IPS DF 19.7 (cell line): ENCODE measurements at regions not wholly inside any gene's neighbourhood (a gene's known extent, or its start where the extent isn't known, plus 50 kb on each side); places are given as distances from the start of the nearest gene placed in this dataset.
"Not testable (repeated sequence)": the region's sequence is repeated elsewhere in the genome, so short reads cannot be mapped to it uniquely, and the experiment has no call there.

Source experiments
- DNase-seq: peaks from one replicate; pipeline ENCODE4 v3.0.0-alpha.2; 2013; ENCODE audit warnings: low read depth, low spot score

DNA sequence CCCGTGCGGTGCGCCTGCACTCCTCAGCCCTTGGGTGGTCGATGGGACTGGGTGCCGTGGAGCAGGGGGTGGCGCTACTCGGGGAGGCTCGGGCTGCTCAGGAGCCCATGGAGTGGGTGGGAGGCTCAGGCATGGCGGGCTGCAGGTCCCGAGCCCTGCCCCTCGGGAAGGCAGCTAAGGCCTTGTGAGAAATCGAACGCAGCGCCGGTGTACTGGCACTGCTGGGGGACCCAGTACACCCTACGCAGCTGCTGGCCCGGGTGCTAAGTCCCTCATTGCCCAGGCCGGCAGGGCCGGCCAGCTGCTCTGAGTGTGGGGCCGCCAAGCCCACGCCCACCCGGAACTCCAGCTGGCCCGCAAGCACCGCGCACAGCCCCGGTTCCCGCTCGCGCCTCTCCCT is 396.9 kb upstream of the RIOK2 start:
- DNase-seq = not testable (repeated sequence)

DNA sequence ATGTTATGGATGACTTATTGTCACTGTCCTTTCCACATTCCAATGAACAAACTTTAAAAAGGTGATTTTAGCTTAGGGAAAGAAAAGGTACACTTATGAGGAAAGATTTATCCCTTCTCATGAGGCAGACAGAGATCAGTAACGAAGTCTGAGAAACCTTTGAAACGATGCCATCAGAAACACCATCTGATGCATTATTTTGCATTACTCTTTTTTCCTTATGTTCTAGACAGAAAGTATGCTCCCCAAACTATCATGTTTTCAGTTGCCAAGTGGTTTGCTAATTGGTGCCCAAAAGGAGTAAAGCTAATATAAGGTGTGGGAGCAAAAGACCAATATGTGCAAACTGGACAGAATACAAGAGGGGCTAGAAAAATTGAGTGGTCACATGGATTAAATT is 397.7 kb upstream of the RIOK2 start:
- no peak for DNase-seq

DNA sequence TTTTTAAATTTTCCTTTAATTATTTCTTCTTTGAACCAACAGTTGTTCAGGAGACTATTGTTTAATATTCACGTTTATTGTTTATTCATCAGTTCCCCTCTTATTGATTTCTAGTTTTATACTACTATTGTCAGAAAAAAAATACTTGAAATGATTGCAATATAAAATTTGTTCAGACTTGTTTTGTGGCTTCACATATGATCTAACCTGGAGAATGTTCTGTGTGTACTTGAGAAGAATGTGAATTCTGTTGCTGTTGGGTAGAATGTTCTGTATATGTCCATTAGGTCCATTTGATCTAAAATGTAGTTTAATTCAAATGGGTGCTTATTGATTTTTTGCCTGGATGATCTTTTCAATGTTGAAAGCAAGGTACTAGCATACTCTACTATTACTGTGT is 408.7 kb upstream of the RIOK2 start:
- no peak for DNase-seq

DNA sequence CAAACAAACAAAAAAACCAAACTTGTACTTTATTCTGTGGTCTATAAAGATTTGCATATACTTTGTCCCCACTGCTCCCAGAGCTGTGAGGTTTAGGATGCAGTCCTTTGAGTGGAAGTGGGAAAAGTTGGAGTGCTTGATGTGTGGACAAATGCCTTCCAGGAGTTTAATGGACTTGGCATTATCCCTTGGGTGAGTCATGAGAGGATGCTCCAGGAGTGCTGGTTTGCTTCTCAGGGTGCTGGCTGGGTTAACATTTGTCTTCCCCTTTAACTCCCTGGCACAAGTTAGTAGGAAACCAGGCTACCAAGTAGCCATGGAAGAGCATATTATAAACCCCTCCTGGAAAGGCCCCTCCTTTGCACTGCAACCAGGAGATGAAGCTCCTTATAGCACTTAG is 417.4 kb upstream of the RIOK2 start:
- DNase-seq = no peak

DNA sequence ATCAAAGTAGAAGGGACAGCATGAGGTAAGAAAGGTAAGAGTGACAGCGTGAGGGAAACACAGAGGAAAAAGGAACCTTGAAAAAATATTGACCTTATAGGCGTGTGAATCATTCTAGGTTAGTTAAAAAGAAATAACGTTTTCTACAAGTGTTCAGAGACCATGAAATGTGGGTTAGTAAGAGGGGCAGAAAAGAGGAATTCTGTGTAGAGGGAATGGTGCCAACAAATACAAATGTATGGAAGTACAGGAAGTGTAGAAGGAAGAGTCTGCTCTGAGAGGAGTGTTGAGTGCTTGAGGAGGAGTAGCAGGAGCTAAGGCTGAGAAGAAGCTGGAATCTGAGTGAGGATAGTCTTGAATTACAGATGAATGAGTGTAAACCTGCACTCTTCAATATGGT is 418.6 kb upstream of the RIOK2 start:
- no peak for DNase-seq

DNA sequence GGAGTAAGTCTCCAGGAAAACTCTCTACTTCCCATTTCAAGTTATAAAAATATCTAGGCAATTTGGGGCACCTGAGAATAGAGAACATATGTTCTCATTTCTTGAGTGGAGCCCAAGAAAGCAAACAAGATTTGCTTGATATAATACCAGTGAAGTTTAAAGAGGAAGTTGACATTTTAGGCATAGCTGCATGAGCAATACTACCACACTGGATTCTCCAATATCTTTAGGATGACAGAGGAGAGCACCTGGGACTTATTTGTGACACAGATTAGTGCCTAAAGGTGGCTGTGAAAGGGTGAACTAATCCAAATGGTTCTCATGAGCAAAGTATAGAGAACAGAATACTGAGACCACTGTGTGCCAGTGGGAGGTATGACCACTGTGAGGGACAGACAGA is 423.5 kb upstream of the RIOK2 start:
- no peak for DNase-seq

DNA sequence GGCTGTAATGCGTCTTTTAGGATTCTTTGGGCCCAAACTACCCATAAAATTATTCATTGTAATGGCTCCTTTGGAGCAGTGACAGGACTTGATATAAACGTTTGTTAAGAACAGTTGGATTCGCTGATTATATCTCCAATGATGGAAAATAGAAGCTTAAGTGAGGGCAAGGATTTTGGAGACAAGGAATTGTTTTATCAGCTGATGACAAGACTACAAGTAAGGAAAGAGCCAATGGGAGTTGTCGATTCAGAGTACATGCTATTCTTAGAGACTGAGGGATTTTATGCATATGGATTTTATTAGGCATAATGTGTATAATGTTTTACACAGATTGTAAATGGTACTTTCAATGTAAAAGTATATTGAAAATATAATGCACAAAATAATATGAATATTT is 425.5 kb upstream of the RIOK2 start:
- no peak for DNase-seq

DNA sequence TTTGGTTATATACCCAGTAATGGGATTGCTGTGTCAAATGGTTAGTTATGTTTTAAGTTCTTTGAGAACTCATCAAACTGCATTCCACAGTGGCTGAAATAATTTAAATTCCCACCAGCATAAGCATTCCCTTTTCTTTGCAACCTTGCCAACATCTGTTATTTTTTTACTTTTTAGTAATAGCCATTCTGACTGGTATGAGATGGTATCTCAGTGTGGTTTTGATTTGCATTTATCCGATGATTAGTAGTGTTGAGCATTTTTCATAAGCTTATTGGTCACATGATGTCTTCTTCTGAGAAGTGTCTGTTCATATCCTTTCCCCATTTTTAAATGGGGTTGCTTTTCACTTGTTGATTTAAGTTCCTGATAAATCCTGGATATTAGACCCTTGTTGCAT is 435.7 kb upstream of the RIOK2 start:
- no peak for DNase-seq

DNA sequence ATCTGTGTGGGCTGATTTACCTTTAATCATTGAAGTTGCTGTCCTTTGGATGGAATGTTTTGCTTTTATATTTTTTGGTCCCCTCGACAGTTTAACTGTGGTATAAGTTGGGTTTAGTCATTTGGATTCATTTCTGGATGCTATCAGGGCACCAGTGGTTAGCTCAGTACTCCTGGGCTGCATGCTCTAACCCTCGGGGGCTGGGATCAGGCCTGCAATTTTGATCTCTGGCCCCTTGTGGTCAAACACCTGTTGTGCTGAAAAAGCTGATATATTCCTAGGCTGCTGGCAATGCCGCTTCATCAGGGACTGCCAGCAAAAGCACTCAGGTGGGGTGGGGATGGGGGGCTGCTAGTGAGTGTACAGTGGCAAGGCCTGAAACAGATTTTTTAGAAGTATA is 440.4 kb upstream of the RIOK2 start:
- no peak for DNase-seq

DNA sequence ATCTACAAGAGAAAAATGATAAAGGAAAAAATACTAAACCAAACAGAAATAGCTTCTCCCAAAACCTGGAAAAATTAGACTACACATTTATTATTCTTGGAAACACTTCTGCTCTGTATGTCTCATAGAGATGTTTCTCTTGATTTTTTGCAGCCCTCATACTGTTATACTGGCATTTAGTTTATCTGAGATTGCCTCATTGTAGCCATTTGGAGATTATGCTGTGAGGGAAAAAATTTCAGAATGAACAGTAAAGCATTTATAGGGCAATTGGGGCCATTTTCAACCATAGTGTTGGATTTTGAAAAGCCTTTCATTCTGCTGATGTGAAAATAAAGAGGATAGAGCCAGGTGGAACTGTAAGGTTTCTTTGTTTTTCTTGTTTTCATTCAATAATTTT is 441.8 kb upstream of the RIOK2 start:
- no peak for DNase-seq

DNA sequence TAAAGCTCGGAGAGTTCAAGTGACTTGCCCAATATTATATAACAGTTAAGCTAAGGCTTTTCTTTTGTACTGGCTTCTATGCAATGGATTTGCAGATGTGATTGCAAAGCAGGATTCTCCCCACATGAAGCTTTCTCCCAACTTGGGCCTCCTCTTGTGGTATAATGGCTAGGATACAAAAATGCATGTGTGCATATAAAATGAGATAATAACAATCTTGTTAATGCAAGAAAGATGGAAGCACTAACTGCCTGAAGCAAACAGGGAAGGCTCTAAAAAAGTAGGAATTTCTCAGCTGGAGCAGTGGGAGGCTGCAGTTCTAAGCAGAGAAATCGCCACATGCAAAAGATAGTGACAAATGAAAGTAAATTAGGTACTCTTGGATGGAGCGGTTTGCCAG is 444.2 kb upstream of the RIOK2 start:
- no peak for DNase-seq

DNA sequence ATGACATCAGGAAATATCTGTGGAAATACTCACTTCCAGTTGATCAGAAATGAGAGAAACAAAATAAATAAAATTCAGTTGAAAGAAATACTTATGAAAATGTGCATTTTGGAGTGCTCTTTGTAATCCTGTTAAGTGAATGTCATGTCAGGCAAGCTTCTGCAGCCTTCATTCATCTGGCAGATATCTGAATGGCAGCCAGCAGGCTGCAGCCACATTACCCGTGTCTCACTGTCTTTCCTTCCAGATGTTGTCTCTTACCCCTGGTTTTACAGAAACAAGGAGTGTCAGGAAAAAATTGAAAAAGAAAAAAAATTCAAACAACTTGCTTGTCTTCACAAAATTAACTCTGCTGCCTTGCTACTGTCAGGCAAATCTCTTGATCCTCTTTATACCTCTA is 445.0 kb upstream of the RIOK2 start:
- DNase-seq = no peak

DNA sequence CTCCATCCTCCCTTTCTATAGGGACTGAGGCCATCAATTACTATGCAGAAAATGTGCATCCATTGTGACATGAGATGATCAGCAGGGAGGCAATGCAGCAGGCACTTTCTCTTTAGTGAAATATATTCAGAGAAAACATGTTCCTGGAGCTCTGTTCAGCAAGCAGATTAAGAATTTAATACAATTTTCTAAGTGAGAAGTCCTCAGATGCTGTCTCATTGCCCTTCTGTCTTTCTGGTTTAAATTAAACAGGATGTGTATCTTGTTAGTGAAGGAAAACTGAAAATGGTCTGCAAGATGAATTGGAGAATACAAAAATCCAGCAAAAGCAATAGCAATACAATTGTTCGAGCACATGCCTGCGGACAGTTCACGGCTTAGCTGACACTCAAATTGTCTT is 445.8 kb upstream of the RIOK2 start:
- DNase-seq = no peak

DNA sequence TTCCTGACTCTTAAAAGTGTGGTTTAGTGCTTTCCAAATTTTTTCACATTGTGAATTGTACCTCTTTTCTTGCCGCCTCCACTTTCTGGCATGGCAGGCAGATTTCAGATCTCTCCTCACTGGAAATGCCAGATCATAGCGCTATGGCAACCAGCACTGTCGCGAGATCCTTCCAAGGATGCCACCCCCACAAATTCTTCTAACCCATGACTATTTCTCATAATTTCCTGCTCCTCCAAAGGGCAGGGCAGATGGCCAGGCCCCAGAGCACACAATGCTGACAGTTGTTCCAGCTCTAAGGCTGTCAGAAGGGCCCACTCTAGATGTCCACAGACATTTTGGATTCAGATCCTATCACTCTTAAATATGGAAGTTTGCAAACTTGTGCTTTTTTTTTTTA is 446.2 kb upstream of the RIOK2 start:
- no peak for DNase-seq

DNA sequence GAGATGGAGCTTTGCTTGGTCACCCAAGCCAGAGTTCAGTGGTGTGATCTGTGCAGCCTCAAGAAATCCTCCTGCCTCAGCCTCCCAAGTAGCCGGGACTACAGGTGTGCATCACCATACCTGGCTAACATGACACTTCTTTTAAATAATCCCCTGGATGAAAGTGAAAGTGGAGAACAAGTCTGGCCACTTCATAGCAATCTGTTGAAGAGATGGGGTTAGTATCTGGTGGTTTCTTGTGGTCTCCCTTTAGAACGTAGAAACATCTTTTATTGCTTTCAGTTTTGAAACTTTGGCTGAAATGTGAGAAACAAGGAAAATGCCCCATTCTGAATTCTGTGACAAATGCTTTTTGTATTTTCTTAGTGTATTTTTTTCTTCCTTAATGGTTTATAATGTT is 452.5 kb upstream of the RIOK2 start:
- DNase-seq = no peak

DNA sequence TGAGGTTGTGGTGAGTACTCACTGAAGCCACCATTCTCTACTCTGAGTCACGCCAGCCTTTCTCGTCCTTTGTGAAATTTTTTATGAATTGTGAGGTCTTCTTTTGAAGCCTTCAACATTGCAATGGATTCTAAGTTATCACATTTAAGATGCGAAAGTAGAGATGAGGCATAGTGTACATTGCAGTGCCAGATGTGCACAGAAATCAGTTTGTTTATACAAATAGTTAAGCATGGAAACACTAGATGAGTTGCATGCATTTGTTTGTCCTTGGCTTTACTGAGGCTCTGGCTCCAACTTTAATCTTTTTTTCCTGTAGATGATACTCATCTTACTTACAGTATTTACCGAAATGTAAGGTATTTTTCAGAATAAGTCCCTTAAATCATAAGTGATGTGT is 453.7 kb upstream of the RIOK2 start:
- DNase-seq = no peak

DNA sequence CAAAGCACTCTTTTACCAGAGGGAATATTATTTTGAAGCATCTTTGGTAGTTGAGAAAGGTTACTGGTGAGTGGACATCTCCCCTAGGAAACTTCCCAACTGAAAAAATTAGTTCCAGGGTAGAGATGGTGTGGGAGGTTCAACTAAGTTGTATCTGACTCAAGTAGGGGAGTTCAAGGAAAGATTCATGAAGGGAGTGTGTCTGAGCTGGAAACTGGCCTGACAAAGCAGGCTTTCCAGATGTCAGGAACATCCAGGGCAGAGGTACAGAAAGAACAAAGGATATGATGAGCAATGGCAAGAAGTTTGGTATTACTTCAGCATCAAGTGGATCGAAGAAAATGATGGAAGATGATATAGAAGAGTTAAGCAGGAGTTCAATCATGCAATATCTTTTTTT is 458.0 kb upstream of the RIOK2 start:
- DNase-seq = no peak

DNA sequence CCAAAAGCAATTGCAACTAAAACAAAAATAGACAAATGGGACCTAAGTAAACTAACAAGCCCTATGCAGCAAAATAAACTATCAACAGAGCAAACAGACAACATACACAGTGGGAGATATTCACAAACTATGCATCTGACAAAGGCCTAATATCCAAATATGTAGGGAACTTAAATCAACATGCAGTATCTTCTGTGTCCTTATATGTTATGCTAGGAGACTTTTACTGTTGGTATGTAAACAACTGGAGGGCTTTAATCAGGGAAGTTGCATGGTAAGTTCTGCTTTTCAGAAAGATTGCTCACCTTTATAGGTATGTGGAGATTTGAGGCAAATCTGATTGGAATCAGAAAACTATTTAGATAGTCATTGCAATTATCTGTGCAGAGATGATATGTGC is 461.2 kb upstream of the RIOK2 start:
- DNase-seq = no peak

DNA sequence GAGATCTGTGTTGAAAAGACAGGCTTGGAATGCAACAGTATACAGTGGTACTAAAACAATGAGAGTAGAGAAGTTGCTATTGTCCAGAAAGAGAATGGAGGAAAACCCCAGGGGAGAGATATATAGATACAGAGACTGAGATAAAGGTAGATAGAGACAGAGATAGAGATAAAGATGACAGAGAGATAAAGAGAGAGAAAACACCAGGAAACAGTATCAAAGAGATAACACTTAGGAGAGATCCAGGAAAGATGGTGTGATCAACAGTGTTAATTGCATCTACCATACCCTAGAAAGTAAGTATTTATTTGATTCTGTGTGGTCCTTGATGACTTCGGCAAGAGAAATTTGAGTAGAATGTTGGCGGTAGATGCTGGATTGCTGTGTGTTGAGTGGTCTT is 461.8 kb upstream of the RIOK2 start:
- DNase-seq = no peak

DNA sequence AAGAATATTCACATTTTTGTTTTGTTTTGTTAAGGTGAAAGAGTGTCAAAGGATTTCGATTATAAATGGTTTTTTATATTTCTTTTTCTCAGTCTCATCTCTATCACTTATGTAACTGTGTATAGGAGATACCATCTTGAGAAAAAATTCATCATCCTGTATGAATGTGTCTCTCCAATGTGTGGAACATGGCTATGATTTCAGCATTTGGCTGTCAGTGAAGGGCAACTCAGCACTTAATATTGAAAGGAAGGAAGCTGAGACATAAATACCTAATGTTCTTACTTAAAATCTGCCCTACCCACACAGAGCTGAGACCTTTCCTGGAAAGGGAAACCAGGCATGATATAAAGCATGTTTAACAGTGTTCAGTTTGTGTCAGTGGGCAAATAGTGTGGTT is 474.2 kb upstream of the RIOK2 start:
- no peak for DNase-seq

DNA sequence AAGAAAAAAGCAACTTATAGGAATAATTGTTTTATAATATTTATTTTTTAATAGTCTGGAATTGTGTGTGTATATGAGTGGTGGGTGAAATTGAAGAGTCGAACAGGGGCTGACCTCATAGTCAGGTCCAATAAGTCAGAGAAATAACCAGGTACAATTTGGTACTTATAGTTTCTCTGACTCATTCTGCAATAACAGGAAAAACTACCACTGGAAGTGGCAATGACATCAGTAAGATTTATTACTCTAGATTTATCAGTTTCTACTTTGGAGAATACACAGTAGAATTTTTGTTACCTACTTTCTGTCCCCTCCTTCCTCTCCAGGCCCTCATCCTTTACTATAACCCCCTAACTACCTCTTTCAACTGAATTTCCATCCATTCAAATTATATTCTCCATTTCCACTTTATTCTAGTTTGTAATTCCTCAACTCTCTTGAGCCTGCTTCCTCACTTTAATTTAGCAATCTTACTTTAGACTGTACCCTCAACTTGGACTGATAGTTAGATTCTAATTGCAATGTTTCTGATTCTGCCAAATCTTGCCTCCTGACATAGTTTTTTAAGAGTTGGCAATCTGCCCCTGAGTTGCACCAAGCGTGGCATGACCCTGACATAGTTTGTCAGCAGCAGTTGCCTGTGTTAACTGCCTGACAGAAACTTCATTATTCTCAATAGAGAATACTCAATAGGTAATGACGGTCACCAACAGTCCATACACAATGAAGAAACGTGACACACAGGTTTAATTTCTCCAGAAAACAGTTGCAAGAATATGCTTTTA is 475.3 kb upstream of the RIOK2 start:
- no peak for DNase-seq

DNA sequence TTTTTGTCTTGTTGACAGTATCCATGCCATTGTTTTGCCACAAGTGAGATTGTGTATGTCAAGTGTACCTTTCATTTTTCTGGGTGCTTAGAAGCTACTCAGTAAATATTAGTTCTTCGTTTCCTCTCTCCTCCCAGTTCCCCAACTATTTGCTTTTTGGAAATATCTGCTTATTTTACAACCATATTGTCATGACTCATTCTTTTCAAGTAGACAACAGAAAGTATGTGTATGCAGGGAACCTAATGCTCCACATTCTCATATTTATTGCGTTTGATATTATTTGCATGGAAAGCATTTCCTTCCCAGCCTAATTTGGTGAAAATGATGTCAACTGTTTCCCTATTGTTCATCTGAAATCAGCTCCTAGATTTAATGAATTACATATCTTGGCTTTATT is 483.7 kb upstream of the RIOK2 start:
- no peak for DNase-seq

DNA sequence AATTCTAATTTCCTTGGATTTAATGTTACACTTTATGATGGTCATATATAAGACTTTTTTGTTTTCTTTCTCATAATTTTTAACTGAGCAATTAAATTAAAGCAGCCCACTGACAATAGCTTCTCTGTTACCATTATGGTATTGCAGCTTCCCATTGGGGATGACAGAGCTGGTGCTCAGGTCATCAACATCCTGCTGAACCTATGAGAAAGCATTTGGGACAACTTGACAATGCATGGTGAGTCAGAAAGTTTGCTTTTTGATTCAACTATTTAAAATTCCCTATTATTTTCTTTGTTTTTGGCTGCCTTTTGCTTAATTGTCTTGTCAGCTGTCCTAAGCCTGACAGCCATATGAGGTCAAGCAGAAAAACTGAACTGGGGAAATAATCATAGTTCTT is 487.4 kb upstream of the RIOK2 start:
- no peak for DNase-seq

DNA sequence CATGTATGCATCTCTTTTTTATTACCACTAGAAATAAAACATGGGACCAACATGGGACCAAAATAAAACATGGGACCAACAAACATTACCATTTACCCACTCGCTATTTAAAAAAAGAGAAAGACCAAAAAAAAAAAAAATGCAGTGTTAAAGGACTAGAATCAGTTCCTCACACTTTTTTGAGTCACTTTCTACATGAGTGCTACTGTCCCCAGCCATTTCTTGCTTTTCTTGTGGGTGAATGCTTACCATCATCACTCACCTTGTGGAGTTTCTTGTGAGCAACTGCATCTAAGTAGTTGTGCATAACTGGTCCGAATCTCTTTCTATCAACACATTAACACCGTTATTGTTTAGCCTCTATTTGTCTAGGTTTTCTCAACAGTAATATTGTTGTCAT is 493.6 kb upstream of the RIOK2 start:
- DNase-seq = no peak
